Epithelial cell of prostate (primary cell): ENCODE measurements at regions not wholly inside any gene's neighbourhood (a gene's known extent, or its start where the extent isn't known, plus 50 kb on each side); places are given as distances from the start of the nearest gene placed in this dataset.

Source experiments
- DNase-seq: peaks from one replicate; pipeline ENCODE4 v3.0.0-alpha.2; 2011; ENCODE audit warnings: low read depth, low spot score
- H3K27ac ChIP-seq: fragments of 450-650 bp; 2 replicates; pipeline ENCODE4 v1.5.1; 2017; ENCODE audit warnings: mild to moderate bottlenecking

DNA sequence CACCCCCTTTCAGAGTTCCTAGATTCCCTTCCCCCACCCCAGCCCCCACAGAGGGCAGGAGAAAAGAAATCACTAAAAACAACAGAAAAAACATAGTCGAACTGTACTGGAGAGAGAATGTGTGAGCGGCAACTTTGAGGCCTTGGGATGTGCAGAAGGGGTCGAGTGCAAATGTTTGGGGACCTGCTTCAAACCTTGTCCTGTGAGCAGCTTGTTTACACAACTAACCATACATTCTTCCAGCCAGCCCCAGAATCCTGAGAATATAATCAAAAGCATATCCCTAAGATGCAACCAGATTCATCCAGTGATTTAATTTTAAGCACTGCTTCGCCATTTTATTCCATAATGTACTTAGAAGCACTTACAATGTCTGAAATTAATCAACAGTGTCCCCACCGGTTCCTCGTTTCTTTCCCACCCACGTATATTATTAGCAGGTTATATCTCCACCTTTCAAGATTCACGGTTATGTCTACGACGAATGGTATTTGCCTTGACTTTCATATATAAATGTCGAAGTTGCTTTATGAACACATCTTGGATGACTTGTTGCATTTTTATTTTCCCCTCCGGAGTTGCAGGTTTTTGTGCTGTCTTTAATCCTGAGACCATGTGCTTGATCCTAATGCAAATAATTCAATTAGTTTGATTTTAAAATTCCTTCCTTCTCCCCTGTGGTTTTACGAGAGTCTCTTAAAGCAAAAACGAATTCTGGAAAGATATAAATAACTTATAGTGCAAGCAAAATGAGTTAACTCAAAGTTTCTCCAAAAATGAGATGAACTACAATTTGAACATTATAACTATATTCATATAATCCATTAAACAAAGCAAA, 107.6 kb downstream of the ZIC5 start:
- no peak for DNase-seq
- H3K27ac ChIP-seq, result no peak overlapping the region

GRCh38 chr13:99862244-99862643, 109.3 kb downstream of the ZIC5 start:
- no peak for DNase-seq
- H3K27ac ChIP-seq, result no peak overlapping the region

DNA sequence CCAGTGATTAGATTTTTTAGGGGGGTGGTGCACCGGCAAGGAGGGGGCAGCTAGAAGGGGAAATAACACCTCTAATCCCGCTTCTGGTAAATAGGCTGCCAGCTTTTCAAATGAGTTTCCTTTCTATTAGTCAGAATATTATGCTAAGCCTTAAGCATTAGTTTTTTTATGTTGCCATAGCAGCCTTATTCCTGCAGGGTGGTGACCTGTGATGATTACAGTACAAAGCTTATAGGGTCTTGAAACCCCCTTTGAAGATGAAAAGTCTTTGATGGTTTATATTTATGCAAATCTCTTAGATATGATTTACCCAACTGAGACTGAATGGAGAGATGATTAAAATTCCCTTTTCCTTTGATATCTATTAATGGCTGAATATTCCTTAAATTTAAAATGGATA, 109.8 kb downstream of the ZIC5 start:
- DNase-seq, result no peak
- no peak overlapping the region for H3K27ac ChIP-seq

DNA sequence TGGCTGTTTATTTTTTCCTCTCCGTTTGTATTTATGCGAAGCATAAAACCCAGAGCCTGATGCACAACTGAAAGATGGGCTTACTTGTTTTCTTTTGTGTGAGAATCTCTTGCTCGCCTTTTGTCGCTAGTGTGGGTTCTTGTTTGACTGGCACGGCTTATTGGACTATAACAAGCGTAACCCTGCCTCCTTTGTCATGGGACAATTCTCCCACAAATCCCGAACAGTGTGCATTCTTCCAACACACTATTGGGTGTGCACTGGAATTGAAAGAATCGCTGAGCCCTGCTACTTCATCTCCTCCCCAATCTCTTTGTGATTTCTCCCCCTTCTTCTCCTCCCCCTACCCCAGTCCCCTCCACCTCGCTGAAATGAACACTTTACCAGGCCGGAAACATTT, 110.8 kb downstream of the ZIC5 start:
- no peak for DNase-seq
- H3K27ac ChIP-seq, result no peak overlapping the region

DNA sequence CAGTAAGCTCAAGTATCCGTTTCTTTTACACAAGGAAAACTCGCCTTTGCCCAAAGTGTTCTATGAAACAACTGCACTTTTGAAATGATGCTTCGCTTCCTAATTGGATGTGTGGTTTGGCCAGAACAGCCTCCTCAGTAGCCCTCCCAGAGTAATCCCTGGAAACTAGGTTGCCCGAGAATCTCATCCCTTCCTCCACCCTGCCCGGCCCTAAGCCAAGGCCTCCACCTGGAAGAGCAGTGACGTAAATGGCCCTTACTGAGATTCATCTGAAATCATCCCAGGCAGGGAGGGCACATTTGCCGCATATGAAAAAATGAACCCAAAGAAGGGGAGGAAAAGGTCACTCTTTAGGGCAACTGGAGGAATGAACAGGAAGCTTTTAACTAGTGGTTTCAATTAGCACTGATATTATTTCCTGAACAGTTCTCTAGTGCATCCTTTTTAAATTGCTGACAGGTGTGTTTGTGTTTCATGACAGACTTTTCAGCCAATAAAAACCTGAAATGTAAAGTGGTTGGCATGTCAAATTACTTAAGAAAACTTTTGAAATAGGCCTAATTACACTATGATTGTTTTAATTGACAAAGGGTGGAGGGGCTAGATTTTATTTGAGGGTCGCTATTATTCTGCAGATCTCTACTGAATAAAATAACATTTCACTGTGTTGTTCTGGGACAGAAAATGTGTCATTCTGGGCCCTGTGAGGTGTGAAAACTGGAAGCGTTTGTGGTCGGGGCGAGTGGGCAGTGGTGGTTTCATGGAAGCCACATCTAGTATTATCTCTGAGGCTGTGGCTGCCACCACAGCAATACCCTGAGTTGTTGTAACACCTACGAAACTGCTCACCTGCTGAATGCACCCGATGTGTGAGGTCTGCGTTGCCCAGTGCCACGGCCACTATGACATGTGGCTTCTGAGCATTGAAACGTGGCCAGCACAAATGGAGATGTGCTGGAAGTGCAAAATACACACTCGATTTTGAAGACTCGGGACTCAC, 112.1 kb downstream of the ZIC5 start:
- DNase-seq, result no peak
- no peak overlapping the region for H3K27ac ChIP-seq

- DNase-seq, result no peak
- H3K27ac ChIP-seq, result no peak overlapping the region
These were observed 113.8 kb downstream of the ZIC5 start for GRCh38 chr13:99857738-99858137.

DNA sequence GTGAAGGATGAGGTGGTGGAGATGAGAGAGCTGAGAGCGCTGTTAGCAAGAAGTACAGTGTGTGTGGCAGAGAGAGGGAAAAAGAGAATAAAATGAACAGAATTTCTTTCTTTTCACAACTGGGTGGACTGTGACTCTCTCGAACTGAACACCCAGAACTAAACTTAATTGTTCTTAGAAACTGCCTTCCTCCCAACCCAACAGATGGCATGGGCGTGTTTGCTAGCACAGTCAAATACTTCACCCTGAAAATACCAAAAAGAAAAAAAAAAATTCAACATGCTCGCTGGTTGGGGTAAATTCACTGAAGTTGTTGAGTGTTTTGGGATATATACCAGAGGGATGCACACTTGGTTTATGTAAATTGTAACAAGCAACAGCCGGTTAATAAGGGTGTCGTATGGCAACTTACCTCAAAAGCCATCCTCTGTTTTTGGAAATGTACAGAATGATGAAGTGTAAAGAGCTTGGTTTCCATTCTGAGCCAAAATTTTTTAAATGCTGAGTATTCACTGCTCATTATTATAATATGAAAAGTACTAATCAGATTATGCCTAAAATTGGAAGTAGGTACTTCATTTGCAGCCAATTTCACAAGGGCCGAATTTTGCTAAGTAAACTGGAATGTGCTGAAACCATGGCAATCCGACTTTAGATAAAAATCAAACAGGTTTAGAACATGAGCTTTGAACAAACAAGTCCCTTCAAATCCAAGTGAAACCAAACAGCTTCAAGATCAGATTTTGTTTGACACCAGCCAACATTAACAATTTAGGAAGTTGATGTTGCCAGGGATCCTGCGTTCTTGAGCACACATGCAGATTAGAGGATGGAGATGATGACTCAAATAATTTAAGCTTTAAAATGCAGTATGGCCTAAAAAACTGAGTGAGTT, 115.8 kb downstream of the ZIC5 start:
- H3K27ac ChIP-seq, result no peak overlapping the region
- no peak for DNase-seq

GRCh38 chr13:99854366-99854765, 117.2 kb downstream of the ZIC5 start:
- no peak for DNase-seq
- no peak overlapping the region for H3K27ac ChIP-seq

- no peak overlapping the region for H3K27ac ChIP-seq
- no peak for DNase-seq
These were observed 124.2 kb downstream of the ZIC5 start for GRCh38 chr13:99847318-99847750.

DNA sequence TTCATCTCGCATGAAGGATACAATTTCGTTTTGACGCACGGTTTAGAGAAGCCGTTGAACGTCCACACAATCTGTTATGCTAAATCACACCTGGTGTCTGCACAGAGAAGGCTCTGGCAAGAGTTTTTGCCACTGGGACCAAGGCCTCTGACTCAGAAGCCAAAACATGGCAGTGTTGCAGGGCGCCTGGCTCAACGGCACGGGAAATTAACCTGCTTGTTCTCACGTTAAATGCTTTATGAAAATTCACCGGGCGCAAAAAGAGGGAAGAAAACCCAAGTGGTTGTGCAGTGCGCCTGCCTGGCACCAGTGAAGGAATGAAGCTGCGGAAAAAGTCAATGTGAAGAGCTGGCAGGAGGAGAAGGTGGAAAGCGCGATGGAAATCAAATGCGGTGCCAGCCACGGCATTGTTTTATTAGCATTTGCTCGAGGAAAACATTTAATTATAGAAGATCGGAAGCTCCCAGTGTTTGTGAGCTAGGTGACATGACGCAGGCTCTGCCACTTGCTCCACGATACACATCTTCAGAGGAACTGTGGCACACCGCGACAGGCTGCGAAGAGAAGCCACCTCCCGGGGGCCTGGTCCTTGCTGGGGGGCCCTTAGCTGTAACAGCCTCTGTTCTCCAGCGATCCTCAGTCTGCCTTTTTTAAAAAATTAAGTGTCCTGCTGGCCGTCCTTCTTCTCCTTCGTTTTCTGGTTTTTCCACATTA, 126.2 kb downstream of the ZIC5 start:
- no peak overlapping the region for H3K27ac ChIP-seq
- no peak for DNase-seq

GRCh38 chr13:99844421-99844820, 127.1 kb downstream of the ZIC5 start:
- no peak for DNase-seq
- no peak overlapping the region for H3K27ac ChIP-seq

DNA sequence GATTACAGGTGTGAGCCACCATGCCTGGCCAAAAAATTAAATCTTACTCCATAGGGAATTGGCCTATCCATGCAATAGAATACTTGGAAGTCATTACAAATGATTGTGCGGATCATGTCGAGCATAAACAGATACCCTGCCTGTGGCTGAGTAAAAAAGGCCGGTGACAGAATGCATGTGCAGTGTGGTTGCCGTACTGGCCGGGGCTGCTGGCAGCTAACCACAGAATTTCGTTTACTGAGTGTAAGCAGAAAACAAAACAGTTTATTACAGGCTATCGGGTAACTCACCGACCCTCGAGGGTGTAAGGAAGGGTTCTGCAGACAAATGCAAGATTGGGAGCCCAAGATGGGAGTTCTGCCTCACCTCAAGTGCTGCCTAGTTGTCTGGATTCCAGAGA, 127.7 kb downstream of the ZIC5 start:
- H3K27ac ChIP-seq, result no peak overlapping the region
- DNase-seq, result no peak

- DNase-seq, result no peak
- no peak overlapping the region for H3K27ac ChIP-seq
These were observed 129.2 kb downstream of the ZIC5 start for GRCh38 chr13:99842405-99842804.

DNA sequence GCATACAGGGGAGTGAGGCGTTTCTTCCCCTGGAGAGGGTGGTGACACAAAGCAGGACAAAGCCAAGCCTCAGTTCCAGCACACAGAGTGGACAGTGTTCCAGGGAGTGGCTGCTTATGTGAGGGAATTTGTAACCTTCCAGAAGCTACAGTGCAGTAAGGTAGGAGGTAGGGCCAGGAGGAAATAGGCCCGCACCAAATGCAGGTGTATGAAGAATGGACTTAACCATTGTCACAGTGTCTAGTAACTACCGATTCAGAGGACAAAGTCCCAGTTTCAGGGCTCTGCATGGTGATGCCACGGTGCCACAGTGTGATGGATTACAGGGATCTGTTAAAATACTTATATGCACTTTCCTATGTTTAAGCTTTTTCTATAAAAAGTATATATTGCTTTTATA, 135.3 kb downstream of the ZIC5 start:
- DNase-seq, result no peak
- H3K27ac ChIP-seq, result no peak overlapping the region

- no peak overlapping the region for H3K27ac ChIP-seq
- no peak for DNase-seq
These were observed 136.1 kb downstream of the ZIC5 start for GRCh38 chr13:99835442-99835841.

DNA sequence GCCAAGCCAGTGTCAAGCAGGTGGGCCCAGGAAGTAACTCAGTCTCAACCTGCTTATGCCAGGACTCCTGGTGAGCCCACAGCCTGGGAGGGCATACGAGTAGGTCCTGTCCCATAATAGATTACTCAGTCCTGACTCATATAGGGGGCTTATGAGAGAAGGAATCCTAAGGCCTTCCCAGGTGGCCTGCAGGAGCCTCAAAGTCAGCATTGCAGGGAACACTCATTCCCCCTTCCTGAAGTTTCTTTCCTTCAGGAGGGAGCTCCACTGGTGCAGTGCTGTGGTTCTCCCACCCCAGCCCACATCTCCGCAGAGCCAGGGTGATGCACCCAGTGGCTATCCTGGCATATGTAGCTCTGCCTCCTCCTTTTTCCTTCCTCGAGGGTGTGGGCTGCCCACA, 137.3 kb downstream of the ZIC5 start:
- no peak overlapping the region for H3K27ac ChIP-seq
- no peak for DNase-seq

DNA sequence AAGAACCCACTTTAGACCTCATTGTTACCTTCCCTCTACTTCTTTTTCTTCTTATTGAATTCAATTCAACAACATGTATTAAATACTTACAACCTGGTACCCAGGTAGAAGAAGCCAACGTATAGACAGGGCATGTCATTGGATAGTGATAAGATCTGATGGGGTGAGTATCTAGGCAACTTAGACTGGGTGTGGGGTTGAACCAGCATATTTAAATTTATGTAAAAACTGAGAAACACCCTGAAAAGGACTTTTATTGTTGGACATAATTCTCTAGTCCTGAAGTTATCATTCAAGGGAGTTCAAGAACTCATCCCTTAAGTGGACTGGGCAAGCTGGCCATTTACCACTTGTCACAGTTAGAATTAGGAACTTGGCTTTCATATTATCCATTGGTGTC, 139.2 kb downstream of the ZIC5 start:
- H3K27ac ChIP-seq, result no peak overlapping the region
- no peak for DNase-seq

- no peak overlapping the region for H3K27ac ChIP-seq
These were observed 140.6 kb downstream of the ZIC5 start for GRCh38 chr13:99830931-99831330.

DNA sequence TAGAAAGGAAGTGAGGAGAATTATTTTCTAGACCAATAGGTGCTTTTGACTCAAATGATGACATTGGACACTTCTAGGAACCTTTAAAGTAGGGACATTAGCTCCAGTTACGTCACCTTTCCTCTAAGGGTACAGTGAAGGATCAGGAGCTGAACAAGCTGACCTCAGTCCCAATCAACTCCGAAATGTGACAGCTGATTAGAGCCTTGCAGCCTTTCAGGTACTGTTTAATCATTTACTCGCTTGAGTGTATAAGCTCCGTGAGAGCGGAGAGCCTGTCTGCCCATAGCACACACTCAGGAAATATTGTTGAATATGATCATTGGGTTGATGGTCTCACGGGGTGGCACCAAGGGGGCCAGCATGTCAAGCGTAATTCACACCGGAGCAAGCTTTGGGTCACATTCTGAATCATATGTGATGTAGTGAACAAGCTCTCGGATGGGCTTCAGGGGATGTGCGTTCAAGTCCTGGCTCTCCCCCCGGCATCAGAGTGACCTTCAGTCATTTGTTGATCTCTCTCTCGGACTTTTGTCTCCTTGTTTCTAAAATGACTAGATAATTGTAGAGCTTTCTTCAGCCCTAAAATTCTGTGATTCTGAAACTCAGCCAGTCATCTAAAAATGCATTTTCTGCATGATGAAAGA, 141.9 kb downstream of the ZIC5 start:
- no peak overlapping the region for H3K27ac ChIP-seq
- no peak for DNase-seq

More at GRCh38 chr13:99830931-99831330, 140.6 kb downstream of the ZIC5 start:
- no peak for DNase-seq
